ENCODE measurements at regions not wholly inside any gene's neighbourhood (a gene's known extent, or its start where the extent isn't known, plus 50 kb on each side); places are given as distances from the start of the nearest gene placed in this dataset.
A peak's percentile ranks its signal among the peaks of the same experiment; 100 is the strongest.
"Not testable (repeated sequence)": the region's sequence is repeated elsewhere in the genome, so short reads cannot be mapped to it uniquely, and the experiment has no call there.

GRCh38 chrX:145881175-145881995 is 63.8 kb downstream of the SLITRK2 start:
- DNase-seq = no peak

GRCh38 chrX:145886469-145886868 is 68.8 kb downstream of the SLITRK2 start:
- DNase-seq = no peak

GRCh38 chrX:145910017-145910416 is 92.4 kb downstream of the SLITRK2 start:
- no peak for DNase-seq

- DNase-seq = no peak
Observed at GRCh38 chrX:145919400-145919799, 101.8 kb downstream of the SLITRK2 start.

- peak; percentile 1 for DNase-seq
Observed at GRCh38 chrX:145923376-145923775, 105.7 kb downstream of the SLITRK2 start.

GRCh38 chrX:145936769-145937168 is 119.1 kb downstream of the SLITRK2 start:
- DNase-seq = no peak

- no peak for DNase-seq
Observed at GRCh38 chrX:145949056-145949455, 131.4 kb downstream of the SLITRK2 start.

GRCh38 chrX:145953628-145954027 is 136.0 kb downstream of the SLITRK2 start:
- no peak for DNase-seq

- DNase-seq = no peak
Observed at GRCh38 chrX:145990051-145990450, 172.4 kb downstream of the SLITRK2 start.

- no peak for DNase-seq
Observed at GRCh38 chrX:146006637-146007036, 189.0 kb downstream of the SLITRK2 start.

- no peak for DNase-seq
Observed at GRCh38 chrX:146036000-146036399, 218.4 kb downstream of the SLITRK2 start.

GRCh38 chrX:146041741-146042140 is 224.1 kb downstream of the SLITRK2 start:
- DNase-seq = no peak

GRCh38 chrX:146046011-146046715 is 228.5 kb downstream of the SLITRK2 start:
- not testable (repeated sequence) for DNase-seq

GRCh38 chrX:146049568-146049967 is 231.9 kb downstream of the SLITRK2 start:
- DNase-seq = not testable (repeated sequence)

- DNase-seq = no peak
Observed at GRCh38 chrX:146054311-146054710, 236.7 kb downstream of the SLITRK2 start.

- no peak for DNase-seq
Observed at GRCh38 chrX:146055733-146056132, 238.1 kb downstream of the SLITRK2 start.

- DNase-seq = no peak
Observed at GRCh38 chrX:146056511-146057081, 239.0 kb downstream of the SLITRK2 start.

- no peak for DNase-seq
Observed at GRCh38 chrX:146064156-146064555, 246.5 kb downstream of the SLITRK2 start.

GRCh38 chrX:146090732-146091131 is 273.1 kb downstream of the SLITRK2 start:
- DNase-seq = no peak

- DNase-seq = no peak
Observed at GRCh38 chrX:146109362-146109761, 291.7 kb downstream of the SLITRK2 start.

GRCh38 chrX:146119074-146119473 is 301.4 kb downstream of the SLITRK2 start:
- not testable (repeated sequence) for DNase-seq

GRCh38 chrX:146127617-146128016 is 310.0 kb downstream of the SLITRK2 start:
- no peak for DNase-seq

GRCh38 chrX:146141221-146141620 is 323.6 kb downstream of the SLITRK2 start:
- DNase-seq = no peak

- DNase-seq = no peak
Observed at GRCh38 chrX:146144039-146144438, 326.4 kb downstream of the SLITRK2 start.

Measured in activated CD4-positive, alpha-beta T cell treated with anti-CD3 and anti-CD28 coated beads for 48 hours (primary cell).